Right cardiac atrium (tissue), 5 donors: ENCODE measurements at regions not wholly inside any gene's neighbourhood (a gene's known extent, or its start where the extent isn't known, plus 50 kb on each side); places are given as distances from the start of the nearest gene placed in this dataset.

Experiments used
- ATAC-seq, 2 donors: fragments of 200-7000 bp; cut with Tn5 transposase; one replicate each; pipeline versions ENCODE4 v1.8.0 to v1.9.1; 2020; ENCODE audit warnings: moderate library complexity in 2 of 2, mild to moderate bottlenecking in 1 of 2
- DNase-seq, 3 donors: peaks; one replicate each; pipeline ENCODE4 v3.0.0-alpha.2; 2020
- H3K27ac ChIP-seq: one replicate; pipeline ENCODE4 v1.5.1; 2013; ENCODE audit warnings: mild to moderate bottlenecking, low read length, control low read depth, moderate library complexity
- H3K27me3 ChIP-seq: one replicate; pipeline ENCODE4 v1.6.1; 2013; ENCODE audit not compliant: control insufficient read depth, insufficient read depth
- H3K4me1 ChIP-seq: one replicate; pipeline ENCODE4 v1.6.1; 2013; ENCODE audit warnings: low read length; ENCODE audit not compliant: control insufficient read depth, insufficient read depth
- H3K4me3 ChIP-seq: one replicate; pipeline ENCODE4 v1.5.1; 2013; ENCODE audit warnings: low read length, control low read depth
- H3K9me3 ChIP-seq: one replicate; pipeline ENCODE4 v1.6.1; 2013; ENCODE audit warnings: low read length; ENCODE audit not compliant: control insufficient read depth
- WGBS: extraction: QIAGEN DNeasy Blood & Tissue Kit; methylation state at CpG from one replicate; pipeline ENCODE4 v1.1.7; 2013; 5-methylcytosine and 5-hydroxymethylcytosine counted together
- intact Hi-C, 4 donors: fragments of 100-400 bp; cut with DNase I; formaldehyde crosslinking; loops; one replicate each; pipeline versions ENCODE4 v1.11.0 to v1.14.0; 2022 to 2023
- donor health status: healthy with polysubstance abuse.
- donor health status: DM: no; HTN: yes; CAD: no.
- donor health status: DM: no; HTN: no; CAD: no.
- donor health status: DM: no; HTN: yes; CAD: no; lungs with severe emphysema.
- donor health status: DM: yes; HTN: yes; CAD: no.

DNA sequence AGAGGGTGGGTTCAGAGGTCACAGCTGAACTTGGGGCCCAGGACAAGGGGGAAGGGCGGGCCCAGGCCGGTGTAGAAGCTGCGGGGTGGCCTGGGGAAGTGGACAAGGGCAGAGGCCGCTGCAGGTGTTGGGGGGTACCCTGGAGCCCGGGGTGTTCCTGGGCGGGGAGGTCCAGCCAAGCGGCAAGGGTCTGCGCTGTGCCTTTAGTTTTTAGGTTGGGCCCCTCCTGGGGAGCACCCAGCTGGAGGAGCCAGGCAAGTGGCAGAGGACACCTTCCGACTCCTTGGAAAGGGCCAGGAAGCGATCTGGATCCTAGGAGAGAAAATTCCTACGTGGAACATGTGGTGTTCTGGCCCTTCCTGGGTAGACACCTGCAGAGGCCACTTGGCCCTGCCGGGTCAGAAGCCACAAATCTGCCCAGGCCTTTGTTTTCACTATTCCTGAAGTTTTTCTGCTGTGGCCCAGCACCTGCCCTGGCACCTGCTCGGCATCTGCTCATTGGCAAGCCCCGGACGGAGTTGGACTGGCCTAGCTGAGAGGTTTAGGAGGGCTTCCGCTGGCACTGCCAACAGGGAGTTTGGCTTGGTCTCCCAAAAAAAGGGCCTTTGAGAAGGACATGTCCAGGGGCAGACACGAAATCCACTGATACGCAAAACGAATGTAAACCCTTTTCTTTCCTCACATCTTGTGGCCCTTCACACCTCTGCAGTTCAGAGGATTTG is 61.1 kb downstream of the SMUG1 start:
- Histone ChIP-seq H3K27ac (no peak overlapping the region), H3K27me3 (no peaks in the 10 kb centered on the region), H3K9me3 (no peaks in the 10 kb centered on the region), H3K4me1 (no peaks in the 10 kb centered on the region), H3K4me3 (peak overlapping the region; percentile 65)
- 69% methylated on average over 19 of the region's 19 CpGs for whole genome bisulfite sequencing
- DNase-seq = no peak
- peak; percentile 12 to 22 for ATAC-seq
- intact Hi-C loops = no loop called here

DNA sequence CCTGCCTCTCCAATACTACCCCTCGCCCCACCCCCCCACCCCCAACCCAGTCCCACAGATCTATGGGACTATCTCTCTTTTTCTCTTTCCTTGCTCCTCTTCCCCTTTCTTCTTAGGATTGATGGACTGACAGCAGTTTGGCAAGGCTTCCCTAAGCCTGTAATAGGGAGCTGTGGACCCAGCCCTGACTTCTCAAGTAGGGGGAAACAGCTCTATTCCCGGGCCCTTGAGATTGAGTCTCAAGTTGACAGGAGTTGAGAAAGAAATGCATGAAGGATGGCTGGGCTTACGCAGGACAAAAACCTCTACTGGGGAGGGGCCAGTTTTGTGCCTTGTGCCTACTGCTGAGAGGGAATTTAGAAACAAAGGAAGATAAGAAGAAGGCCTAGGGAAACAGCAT is 60.4 kb downstream of the SMUG1 start:
- intact Hi-C loops = no loop called here
- H3K4me1 ChIP-seq = no peaks in the 10 kb centered on the region
- no peaks in the 10 kb centered on the region for H3K9me3 ChIP-seq
- H3K4me3 ChIP-seq = no peak overlapping the region
- no peak overlapping the region for H3K27ac ChIP-seq
- ATAC-seq = no peak
- no peak for DNase-seq
- H3K27me3 ChIP-seq = no peaks in the 10 kb centered on the region
- 53% methylated on average over 3 of the region's 3 CpGs for WGBS

DNA sequence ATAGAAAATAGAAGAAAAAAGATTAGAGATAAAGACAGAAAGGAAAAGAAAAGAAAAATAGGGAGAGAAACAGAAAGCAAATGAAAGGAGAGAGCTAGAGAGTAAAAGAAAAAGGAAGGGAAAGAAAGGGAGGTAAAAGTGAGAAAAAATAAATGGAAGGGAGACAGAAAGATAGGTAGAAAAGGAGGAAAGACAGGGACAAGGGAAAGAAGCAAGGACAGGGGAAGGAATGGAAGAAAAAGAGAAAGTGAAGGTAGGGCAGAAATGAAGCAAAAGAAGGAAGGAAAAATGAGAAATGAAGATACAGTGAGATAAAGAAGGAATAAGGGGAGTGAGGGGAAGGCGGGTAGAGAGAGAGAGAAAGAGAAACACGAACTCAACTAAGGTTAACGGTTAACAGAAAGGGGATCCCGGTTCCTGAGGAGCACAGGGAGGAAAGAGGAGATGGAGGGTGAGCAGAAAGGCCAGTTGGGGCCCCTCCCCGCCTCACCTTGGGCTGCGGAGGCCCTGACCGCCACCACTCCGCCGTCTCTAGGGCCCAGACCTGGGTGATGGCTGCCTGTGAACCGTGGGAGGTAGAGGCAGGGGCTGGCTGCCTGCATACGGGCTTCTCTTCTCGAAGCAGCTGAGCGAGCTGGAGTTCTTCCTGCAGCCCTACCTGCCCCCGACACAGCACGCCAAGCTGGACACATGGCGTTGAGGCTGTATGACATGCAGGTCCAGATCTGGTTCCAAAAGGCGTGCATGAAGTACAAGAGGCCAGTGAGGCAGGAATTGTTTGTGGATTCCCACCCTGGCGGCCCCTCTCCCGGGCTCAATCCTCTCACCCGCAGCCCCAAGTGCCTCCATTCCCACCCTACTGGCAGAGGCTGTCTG is 59.5 kb downstream of the SMUG1 start:
- H3K4me1 ChIP-seq = no peaks in the 10 kb centered on the region
- H3K4me3 ChIP-seq = no peak overlapping the region
- DNase-seq (no peak), ATAC-seq (no peak)
- no peak overlapping the region for H3K27ac ChIP-seq
- 53% methylated on average over 20 of the region's 20 CpGs for WGBS
- H3K27me3 ChIP-seq = no peaks in the 10 kb centered on the region
- H3K9me3 ChIP-seq = no peaks in the 10 kb centered on the region
- intact Hi-C loops = no loop called here
